HG03175 (cell line): ENCODE measurements at regions not wholly inside any gene's neighbourhood (a gene's known extent, or its start where the extent isn't known, plus 50 kb on each side); places are given as distances from the start of the nearest gene placed in this dataset.
"Not testable (repeated sequence)": the region's sequence is repeated elsewhere in the genome, so short reads cannot be mapped to it uniquely, and the experiment has no call there.

Experiments
- ATAC-seq: cut with Tn5 transposase; IDR thresholded peaks from one replicate; pipeline ENCODE4 v1.9.1; 2021; ENCODE audit warnings: mild to moderate bottlenecking, moderate library complexity; ENCODE audit not compliant: unreplicated experiment

- not testable (repeated sequence) for ATAC-seq
These were observed 160.0 kb downstream of the FOXL1 start for GRCh38 chr16:86738322-86738721.

GRCh38 chr16:86739178-86739577, 160.8 kb downstream of the FOXL1 start:
- no peak for ATAC-seq

GRCh38 chr16:86739808-86740207, 161.5 kb downstream of the FOXL1 start:
- ATAC-seq, result no peak

GRCh38 chr16:86740298-86740697, 161.9 kb downstream of the FOXL1 start:
- ATAC-seq, result no peak

- no peak for ATAC-seq
These were observed 162.8 kb downstream of the FOXL1 start for GRCh38 chr16:86740906-86741799.

GRCh38 chr16:86747761-86748160, 169.4 kb downstream of the FOXL1 start:
- ATAC-seq, result no peak

- ATAC-seq, result no peak
These were observed 170.3 kb downstream of the FOXL1 start for GRCh38 chr16:86748652-86749051.

- ATAC-seq, result no peak
These were observed 173.0 kb downstream of the FOXL1 start for GRCh38 chr16:86751076-86752030.

GRCh38 chr16:86752582-86753175, 174.3 kb downstream of the FOXL1 start:
- no peak for ATAC-seq

GRCh38 chr16:86753399-86753798, 175.1 kb downstream of the FOXL1 start:
- no peak for ATAC-seq

GRCh38 chr16:86755571-86756006, 177.2 kb downstream of the FOXL1 start:
- ATAC-seq, result no peak

GRCh38 chr16:86756882-86757703, 178.7 kb downstream of the FOXL1 start:
- no peak for ATAC-seq

GRCh38 chr16:86757704-86758040, 179.3 kb downstream of the FOXL1 start:
- ATAC-seq, result no peak

- no peak for ATAC-seq
These were observed 180.6 kb downstream of the FOXL1 start for GRCh38 chr16:86758932-86759331.

GRCh38 chr16:86761111-86762031, 183.0 kb downstream of the FOXL1 start:
- no peak for ATAC-seq

GRCh38 chr16:86762095-86762494, 183.7 kb downstream of the FOXL1 start:
- ATAC-seq, result no peak

GRCh38 chr16:86763819-86764218, 185.5 kb downstream of the FOXL1 start:
- ATAC-seq, result no peak

- ATAC-seq, result no peak
These were observed 186.2 kb downstream of the FOXL1 start for GRCh38 chr16:86764551-86764950.

GRCh38 chr16:86765389-86766026, 187.2 kb downstream of the FOXL1 start:
- ATAC-seq, result no peak
